ENCODE measurements at regions not wholly inside any gene's neighbourhood (a gene's known extent, or its start where the extent isn't known, plus 50 kb on each side); places are given as distances from the start of the nearest gene placed in this dataset.

GRCh38 chr12:115440438-115440837 lies 756.5 kb upstream of the TBX3 start:
- no peak for TF ChIP-seq SMC3 (IDR thresholded peaks at IDR 0.05; ENCODE audit: low read depth, low read length)
- no peak for TF ChIP-seq CTCF (IDR thresholded peaks at IDR 0.05)
- TF ChIP-seq FOXM1 (IDR thresholded peaks at IDR 0.05; ENCODE audit: low read depth) = no peak
- peak; percentile 57 for TF ChIP-seq TCF12 (IDR thresholded peaks at IDR 0.05)
- no peak for TF ChIP-seq REST (IDR thresholded peaks at IDR 0.05; ENCODE audit: low read depth, low read length)
- no peak for TF ChIP-seq MEF2A (IDR thresholded peaks at IDR 0.05; ENCODE audit: borderline replicate concordance, low read depth)
- no peak for TF ChIP-seq USF2 (IDR thresholded peaks at IDR 0.05; ENCODE audit: borderline replicate concordance, low read depth, low read length)
- no peak; a peak in 1 of 4 replicates for TF ChIP-seq EP300 (IDR thresholded peaks at IDR 0.05; ENCODE audit: borderline replicate concordance in 1 of 2, low read depth in 1 of 2, low read length in 1 of 2)

All from SK-N-SH (cell line).